HUES6 (cell line): ENCODE measurements at regions not wholly inside any gene's neighbourhood (a gene's known extent, or its start where the extent isn't known, plus 50 kb on each side); places are given as distances from the start of the nearest gene placed in this dataset.
"Not testable (repeated sequence)": the region's sequence is repeated elsewhere in the genome, so short reads cannot be mapped to it uniquely, and the experiment has no call there.

Source experiments
- H3K27ac ChIP-seq: 2 replicates; pipeline ENCODE4 v1.7.0; 2013; ENCODE audit warnings: low read depth, mild to moderate bottlenecking, low read length, inconsistent platforms
- H3K27me3 ChIP-seq: 2 replicates; pipeline ENCODE4 v1.6.1; 2013; ENCODE audit warnings: low read length; ENCODE audit not compliant: control insufficient read depth, insufficient read depth
- H3K36me3 ChIP-seq: 2 replicates; pipeline ENCODE4 v1.6.1; 2013; ENCODE audit warnings: low read length; ENCODE audit not compliant: control insufficient read depth, insufficient read depth
- H3K4me1 ChIP-seq: 2 replicates; pipeline ENCODE4 v1.6.1; 2013; ENCODE audit warnings: low read length; ENCODE audit not compliant: control insufficient read depth, insufficient read depth
- H3K4me3 ChIP-seq: 2 replicates; pipeline ENCODE4 v1.5.1; 2013; ENCODE audit warnings: low read depth, low read length
- H3K9ac ChIP-seq: one replicate; pipeline ENCODE4 v1.6.1; 2013; ENCODE audit warnings: mild to moderate bottlenecking, low read length
- H3K9me3 ChIP-seq: 2 replicates; pipeline ENCODE4 v1.6.1; 2013; ENCODE audit warnings: low read depth, low read length; ENCODE audit not compliant: control insufficient read depth, insufficient read depth

DNA sequence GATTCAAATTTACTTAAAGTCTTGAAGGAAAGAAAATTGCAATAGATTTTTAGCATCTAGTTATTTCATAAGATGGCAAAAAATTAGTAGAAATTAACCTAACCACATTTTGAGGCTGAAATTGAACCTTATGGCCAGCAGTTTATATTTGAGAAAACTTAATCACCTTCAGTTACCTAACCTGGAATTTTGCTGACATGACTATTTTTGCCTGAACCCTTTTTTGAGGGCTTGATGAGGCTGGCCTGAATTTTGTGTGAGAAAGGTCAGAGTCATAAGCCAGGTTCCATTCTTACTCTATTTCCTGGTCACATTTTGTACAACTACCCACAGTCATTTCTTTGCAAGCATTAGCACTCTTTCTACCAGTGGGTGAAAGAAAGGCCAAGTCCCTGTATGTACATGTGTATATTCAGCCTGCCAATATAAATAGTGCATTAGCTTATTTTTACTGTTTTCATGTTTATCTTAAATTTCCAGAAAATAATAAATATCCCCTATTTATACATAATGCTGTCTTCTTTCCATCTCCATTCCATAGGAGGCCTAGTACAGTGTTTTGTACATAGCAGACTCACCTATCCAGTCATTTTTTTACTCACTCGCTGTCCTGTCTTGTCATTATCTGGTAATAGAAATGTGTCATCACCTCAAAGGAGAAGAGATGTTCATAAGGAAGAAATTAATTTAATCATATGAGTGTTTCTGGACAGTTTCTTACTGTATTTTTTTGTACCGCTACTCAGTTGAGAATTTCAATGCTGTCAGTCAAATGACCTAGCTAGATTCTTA is 108.4 kb upstream of the SGCD start:
- no peak overlapping the region for H3K4me3 ChIP-seq
- no peaks in the 10 kb centered on the region for H3K9me3 ChIP-seq
- H3K27me3 ChIP-seq = no peaks in the 10 kb centered on the region
- no peaks in the 10 kb centered on the region for H3K36me3 ChIP-seq
- H3K9ac ChIP-seq = no peak overlapping the region
- H3K27ac ChIP-seq = no peak overlapping the region
- H3K4me1 ChIP-seq = no peaks in the 10 kb centered on the region

DNA sequence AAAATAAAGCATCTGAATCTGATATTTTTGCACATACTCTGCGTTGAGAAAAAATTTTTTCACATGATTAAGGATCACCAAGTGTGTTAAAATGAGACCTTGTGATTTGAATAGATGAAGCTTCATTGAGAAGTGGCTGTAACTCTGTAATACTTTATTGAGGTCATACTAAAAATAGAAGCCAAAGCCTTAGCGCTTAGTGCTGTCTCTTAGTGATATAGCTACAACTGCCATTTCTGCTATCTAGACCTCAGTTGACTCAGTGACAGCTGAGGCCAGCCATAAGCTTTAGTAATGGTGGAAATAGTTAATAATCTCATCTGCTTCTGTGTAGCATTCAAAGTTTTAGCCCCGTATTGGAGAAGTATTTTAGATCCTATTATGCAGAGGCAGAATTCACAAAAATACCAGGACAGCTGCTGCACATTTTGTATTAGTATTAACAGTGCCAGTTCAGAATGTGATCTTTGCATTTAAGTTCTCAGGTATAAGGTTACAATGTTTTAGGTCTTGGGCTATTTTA is 107.4 kb upstream of the SGCD start:
- H3K36me3 ChIP-seq = no peaks in the 10 kb centered on the region
- no peak overlapping the region for H3K27ac ChIP-seq

DNA sequence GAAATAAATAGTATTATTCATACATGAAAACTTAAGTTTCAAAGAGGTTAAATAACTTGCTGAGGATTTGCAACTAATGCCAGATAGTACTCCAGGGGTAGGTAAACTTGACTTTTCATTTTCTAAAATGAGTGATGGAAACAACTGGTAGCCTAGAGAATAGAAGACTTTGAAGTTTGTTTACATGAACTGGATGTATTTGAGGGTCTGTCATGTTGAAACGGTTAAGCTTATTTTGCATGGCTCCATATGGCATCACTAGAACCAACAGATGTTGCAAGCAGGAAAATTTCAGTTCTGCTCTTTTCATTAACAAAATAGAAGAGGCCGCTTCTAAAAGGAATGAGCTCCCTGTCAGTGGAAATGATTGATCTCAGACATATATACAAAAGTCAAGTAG is 105.1 kb upstream of the SGCD start:
- Histone ChIP-seq H3K9ac (no peak overlapping the region), H3K9me3 (no peaks in the 10 kb centered on the region), H3K4me1 (no peaks in the 10 kb centered on the region), H3K27me3 (no peaks in the 10 kb centered on the region), H3K27ac (no peak overlapping the region), H3K4me3 (no peak overlapping the region), H3K36me3 (no peaks in the 10 kb centered on the region)

More for the DNA sequence above, 107.4 kb upstream of the SGCD start:
- H3K4me1 ChIP-seq = no peaks in the 10 kb centered on the region
- H3K27me3 ChIP-seq = no peaks in the 10 kb centered on the region
- H3K4me3 ChIP-seq = no peak overlapping the region
- no peak overlapping the region for H3K9ac ChIP-seq
- no peaks in the 10 kb centered on the region for H3K9me3 ChIP-seq

DNA sequence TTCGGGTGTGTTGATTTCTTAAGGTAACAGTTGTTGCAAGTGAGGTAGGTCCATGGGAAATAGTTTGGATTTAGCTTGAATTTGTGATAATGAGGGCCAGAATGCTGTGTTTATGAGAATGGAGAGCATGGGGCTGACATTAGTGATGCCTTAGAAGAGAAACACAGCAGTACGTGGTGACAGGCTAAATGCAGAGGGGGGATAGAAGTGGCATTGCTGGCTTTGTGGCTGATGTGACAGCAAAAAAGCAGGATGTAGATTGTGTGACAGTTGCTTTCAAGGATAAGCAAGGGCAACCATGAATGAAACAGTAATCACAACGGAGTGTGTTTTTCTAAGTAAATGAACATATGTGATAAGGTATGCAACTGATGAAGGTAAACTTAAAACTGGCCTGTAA is 103.4 kb upstream of the SGCD start:
- no peak overlapping the region for H3K4me3 ChIP-seq
- H3K9me3 ChIP-seq = no peaks in the 10 kb centered on the region
- H3K4me1 ChIP-seq = no peaks in the 10 kb centered on the region
- H3K36me3 ChIP-seq = no peaks in the 10 kb centered on the region
- H3K27me3 ChIP-seq = no peaks in the 10 kb centered on the region
- H3K27ac ChIP-seq = no peak overlapping the region
- no peak overlapping the region for H3K9ac ChIP-seq

DNA sequence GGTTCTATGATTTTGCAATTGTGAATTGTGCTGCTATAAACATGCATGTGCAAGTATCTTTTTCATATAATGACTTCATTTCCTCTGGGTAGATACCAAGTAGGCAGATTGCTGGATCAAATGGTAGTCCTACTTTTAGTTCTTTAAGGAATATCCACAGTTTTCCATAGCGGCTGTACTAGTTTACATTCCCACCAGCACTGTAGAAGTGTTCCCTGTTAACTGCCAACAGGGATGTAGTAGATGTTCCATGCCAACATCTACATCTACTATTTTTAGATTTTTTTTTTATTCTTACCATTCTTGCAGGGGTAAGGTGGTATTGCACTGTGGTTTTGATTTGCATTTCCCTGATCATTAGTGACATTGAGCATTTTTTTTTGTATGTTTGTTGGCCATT is 100.5 kb upstream of the SGCD start:
- H3K27me3 ChIP-seq, H3K9me3 ChIP-seq, H3K4me1 ChIP-seq, H3K4me3 ChIP-seq, H3K27ac ChIP-seq, H3K9ac ChIP-seq, H3K36me3 ChIP-seq: not testable (repeated sequence)

DNA sequence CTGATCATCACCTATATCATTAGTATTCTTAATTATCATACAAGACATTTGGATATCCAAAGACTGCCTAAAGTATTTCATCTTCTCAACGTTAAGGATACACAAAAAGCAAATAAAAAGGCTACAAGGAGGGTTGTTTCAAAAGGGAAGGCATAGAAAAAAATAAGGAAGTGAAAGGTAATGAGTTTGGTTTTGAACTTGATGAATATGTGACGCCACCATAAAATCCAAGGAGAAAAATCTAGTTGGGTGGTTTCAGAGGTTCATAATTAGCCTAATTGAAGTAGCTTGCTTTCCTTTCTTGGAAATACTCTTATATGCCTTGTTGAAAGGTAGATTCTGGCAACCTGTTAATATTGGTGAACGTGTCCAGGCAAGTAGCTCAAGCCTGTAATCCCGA is 96.1 kb upstream of the SGCD start:
- no peaks in the 10 kb centered on the region for H3K4me1 ChIP-seq
- H3K4me3 ChIP-seq = no peak overlapping the region
- no peaks in the 10 kb centered on the region for H3K36me3 ChIP-seq
- no peaks in the 10 kb centered on the region for H3K9me3 ChIP-seq
- no peak overlapping the region for H3K27ac ChIP-seq
- H3K27me3 ChIP-seq = no peaks in the 10 kb centered on the region
- H3K9ac ChIP-seq = no peak overlapping the region

DNA sequence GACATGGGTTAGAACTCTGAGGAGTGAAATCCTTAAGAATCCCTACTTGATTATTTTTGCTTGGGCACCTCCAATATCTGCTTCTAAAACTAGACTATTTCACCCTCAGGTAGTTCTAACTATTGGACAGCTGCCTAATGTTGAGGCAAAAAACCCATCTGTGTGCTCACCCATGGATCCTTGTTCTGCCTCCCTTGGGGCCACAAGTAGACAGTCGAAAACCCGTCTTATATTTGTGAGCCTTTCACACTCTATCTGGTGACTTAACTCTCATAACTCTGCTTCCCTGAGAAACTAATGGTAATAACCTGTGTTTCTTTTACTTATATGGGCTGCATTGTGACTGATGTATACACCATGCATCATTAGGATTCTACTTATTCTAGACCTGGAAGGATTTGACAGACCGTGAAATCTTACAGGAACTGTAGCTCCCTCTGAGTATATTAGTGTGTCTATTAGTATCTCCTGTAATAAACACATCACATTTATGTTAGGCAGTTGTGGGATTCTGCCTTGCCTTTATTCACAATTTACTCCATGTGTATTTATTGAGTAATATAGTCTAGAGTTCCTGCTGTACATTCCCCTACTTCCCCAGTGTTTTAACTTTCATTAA is 94.6 kb upstream of the SGCD start:
- Histone ChIP-seq H3K4me3 (no peak overlapping the region), H3K27me3 (no peaks in the 10 kb centered on the region), H3K36me3 (no peaks in the 10 kb centered on the region), H3K27ac (no peak overlapping the region), H3K9ac (no peak overlapping the region), H3K9me3 (no peaks in the 10 kb centered on the region), H3K4me1 (no peaks in the 10 kb centered on the region)

DNA sequence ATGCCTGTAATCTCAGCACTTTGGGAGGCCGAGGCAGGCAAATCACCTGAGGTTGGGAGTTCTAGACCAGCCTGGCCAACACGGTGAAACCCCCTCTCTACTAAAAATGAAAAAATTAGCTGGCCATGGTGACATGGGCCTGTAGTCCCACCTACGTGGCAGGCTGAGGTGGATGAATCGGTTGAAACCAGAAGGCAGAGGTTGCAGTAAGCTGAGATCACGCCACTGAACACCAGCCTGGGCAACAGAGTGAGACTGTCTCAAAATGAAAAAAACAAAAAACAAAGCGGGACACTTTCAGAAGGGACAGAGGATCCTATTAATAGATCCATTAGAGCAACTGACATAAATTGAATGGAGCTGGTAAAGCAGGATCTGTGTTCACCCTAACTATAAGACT is 89.6 kb upstream of the SGCD start:
- H3K27me3 ChIP-seq = no peaks in the 10 kb centered on the region
- H3K9ac ChIP-seq = no peak overlapping the region
- H3K9me3 ChIP-seq = no peaks in the 10 kb centered on the region
- H3K4me3 ChIP-seq = no peak overlapping the region
- no peaks in the 10 kb centered on the region for H3K36me3 ChIP-seq
- H3K27ac ChIP-seq = no peak overlapping the region
- no peaks in the 10 kb centered on the region for H3K4me1 ChIP-seq

DNA sequence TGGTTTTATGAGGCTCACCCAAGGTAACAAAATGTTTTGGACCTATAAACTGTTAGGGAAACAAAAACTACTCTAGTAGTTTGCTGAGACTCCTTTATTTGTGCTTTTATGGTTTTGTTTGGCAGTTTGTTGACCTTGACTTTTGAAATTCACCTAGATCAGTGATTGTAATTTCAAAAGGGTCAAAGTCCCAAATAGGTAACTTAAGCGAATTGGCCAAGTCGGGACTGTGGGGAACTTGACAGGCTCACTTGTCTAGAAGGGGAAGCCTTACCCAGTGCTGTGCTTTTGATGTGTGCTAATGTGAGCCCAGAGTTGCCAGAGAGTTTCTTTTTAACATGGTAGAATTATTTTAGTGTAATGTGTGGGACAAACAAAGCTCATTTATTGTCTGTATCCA is 87.2 kb upstream of the SGCD start:
- no peak overlapping the region for H3K4me3 ChIP-seq
- H3K27ac ChIP-seq = no peak overlapping the region
- H3K4me1 ChIP-seq = no peaks in the 10 kb centered on the region

DNA sequence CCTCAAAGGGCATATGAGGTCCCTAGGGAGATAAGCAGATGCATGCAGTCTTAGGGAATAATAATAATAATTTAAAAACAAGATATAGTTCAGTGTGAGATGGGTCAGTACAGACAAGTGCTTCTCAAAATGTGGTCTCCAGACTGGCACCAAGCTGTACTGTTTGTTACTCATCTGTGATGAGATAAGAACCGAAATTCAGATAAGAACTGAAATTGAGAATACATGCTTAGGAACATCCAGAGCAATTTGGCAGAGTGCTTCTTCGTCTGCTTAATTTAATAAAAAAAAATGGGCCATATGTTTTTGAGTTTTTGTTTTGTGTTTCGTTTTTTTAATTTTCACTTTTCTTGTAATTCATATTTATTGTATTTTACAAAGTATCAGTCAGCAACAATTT is 86.5 kb upstream of the SGCD start:
- Histone ChIP-seq H3K27ac (no peak overlapping the region), H3K9me3 (no peaks in the 10 kb centered on the region), H3K27me3 (no peaks in the 10 kb centered on the region), H3K4me1 (no peaks in the 10 kb centered on the region), H3K4me3 (no peak overlapping the region), H3K36me3 (no peaks in the 10 kb centered on the region), H3K9ac (no peak overlapping the region)

More for the DNA sequence above, 87.2 kb upstream of the SGCD start:
- H3K9me3 ChIP-seq = no peaks in the 10 kb centered on the region
- no peaks in the 10 kb centered on the region for H3K36me3 ChIP-seq
- no peaks in the 10 kb centered on the region for H3K27me3 ChIP-seq
- H3K9ac ChIP-seq = no peak overlapping the region

DNA sequence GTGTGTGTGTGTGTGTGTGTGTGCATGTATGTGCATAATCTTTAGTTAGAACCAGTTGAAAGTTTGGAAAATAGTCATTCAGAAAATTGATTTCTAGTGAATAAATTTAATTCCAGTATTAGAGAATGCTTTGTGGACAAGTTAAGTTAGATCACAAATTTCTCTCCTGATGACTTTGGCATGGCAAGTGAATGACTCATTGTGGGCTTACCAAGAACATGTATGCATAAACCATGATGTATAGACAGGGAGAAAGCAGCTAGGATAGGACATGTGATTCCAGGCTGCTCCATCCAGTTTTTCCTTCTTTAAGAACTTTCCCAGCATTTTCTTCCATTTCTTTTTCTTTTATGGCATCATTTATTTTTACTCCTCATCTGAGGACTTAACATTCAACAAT is 85.7 kb upstream of the SGCD start:
- no peak overlapping the region for H3K9ac ChIP-seq
- no peaks in the 10 kb centered on the region for H3K36me3 ChIP-seq
- no peaks in the 10 kb centered on the region for H3K9me3 ChIP-seq
- no peak overlapping the region for H3K4me3 ChIP-seq
- H3K4me1 ChIP-seq = no peaks in the 10 kb centered on the region
- H3K27me3 ChIP-seq = no peaks in the 10 kb centered on the region
- no peak overlapping the region for H3K27ac ChIP-seq
